ENCODE measurements at regions not wholly inside any gene's neighbourhood (a gene's known extent, or its start where the extent isn't known, plus 50 kb on each side); places are given as distances from the start of the nearest gene placed in this dataset.
"Not testable (repeated sequence)": the region's sequence is repeated elsewhere in the genome, so short reads cannot be mapped to it uniquely, and the experiment has no call there.

DNA sequence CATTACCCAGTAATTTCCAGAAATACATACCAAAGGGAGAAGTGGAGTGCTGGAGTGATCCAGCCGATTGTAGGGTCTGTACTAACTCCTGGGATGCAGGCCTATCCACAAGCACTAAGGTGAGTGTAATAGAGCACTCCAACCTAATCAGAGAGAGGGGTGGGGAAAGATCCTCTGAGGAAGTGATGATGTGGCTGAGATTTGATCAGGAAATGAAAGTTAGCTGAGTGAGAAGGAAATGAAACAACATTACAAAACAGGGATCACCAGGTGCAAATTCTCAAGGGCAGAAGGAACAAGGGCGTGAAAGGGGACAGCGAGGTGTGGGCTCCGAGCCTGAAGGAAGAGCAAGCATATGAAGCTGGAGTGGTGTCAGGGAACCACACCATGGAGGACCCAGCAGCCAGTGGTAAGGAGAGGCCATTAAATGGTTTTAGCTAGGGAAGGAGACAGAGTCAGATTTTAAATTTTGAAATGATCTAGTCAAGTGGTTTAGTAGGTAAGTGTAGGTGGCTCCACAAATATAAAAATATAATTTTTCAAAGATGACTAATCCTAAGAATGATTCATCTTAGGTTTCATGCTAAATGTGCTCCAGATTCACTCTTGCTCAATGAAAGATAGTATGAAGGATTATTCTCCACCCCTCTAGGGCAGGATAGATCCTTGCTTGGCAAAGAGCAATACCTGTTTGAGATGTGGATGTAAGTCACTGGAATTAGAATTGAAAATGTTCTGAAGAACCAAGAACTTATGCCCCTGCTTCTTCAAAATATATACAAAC is 348.7 kb downstream of the TBL1XR1 start:
- H3K27ac Mint-ChIP-seq = no peak overlapping the region
- no peaks in the 10 kb centered on the region for H3K9me3 Mint-ChIP-seq
- no peak overlapping the region for H3K4me3 Mint-ChIP-seq
- CTCF ChIA-PET = interaction anchor here (1.1 to 1.2 kb wide), 2 partner anchors 24 to 26 kb away, joined by 3 read pairs; no protein-coding TSS in a partner anchor
- POLR2A ChIA-PET = no interaction called here
- H3K27me3 Mint-ChIP-seq = no peaks in the 10 kb centered on the region
- no peaks in the 10 kb centered on the region for H3K36me3 Mint-ChIP-seq (ENCODE audit: low read depth)
- no peaks in the 10 kb centered on the region for H3K4me1 Mint-ChIP-seq
- no peak for DNase-seq

DNA sequence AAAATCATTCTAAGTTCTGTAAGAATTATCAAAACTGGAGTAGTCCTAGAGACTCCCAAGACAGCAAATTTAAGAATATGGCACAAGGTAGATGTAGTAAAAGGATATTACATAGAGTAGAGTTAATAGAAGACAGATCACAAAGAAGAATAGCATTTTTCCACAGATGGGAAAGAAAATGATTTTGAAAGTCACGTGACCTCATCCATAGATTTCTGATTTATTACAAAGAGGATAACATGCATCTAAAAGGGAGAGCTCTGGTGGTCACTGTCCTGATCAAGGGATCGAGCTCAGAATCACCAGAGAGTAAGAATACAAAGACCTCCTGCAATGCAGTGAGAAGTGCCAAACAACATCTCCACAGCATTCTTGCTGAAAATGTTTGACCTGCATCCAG is 354.4 kb downstream of the TBL1XR1 start:
- no peak overlapping the region for H3K27ac Mint-ChIP-seq
- no peak for DNase-seq
- no peaks in the 10 kb centered on the region for H3K36me3 Mint-ChIP-seq (ENCODE audit: low read depth)
- H3K4me3 Mint-ChIP-seq = no peak overlapping the region
- H3K9me3 Mint-ChIP-seq = no peaks in the 10 kb centered on the region
- no peaks in the 10 kb centered on the region for H3K27me3 Mint-ChIP-seq
- POLR2A ChIA-PET = no interaction called here
- CTCF ChIA-PET = no interaction called here
- H3K4me1 Mint-ChIP-seq = no peaks in the 10 kb centered on the region

DNA sequence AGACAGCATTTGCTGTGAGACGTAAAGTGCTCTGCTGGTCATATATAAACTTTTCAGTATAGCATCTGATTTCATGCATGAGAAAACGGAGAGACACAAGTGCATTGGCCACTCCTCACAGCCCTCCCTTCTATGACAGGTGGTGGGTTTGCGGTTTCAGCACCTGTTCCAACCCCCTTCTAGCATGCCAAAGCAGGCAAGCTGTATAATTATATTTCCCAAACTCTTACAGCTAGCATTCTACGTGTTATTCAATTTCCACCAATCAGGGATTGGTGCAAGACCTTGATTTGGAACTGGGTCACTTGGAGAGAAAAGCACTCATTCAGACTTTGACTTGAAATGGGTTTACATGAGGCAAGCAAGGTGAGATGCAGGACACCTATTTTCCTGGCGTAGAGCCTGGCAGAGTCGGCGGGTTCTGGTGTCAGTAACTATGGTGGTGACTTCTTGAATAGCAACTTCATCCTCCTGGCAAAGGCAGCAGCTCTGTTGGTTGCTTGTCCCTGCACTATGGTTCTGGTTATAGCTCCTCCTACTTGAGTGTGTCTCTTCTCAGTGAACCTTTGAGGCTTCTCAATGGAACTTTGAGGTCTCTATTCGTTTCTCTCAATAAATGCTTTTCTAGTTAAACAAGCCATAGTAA is 356.5 kb downstream of the TBL1XR1 start:
- POLR2A ChIA-PET = no interaction called here
- Mint-ChIP-seq H3K9me3 (no peaks in the 10 kb centered on the region), H3K4me1 (no peaks in the 10 kb centered on the region), H3K4me3 (no peak overlapping the region), H3K27me3 (no peaks in the 10 kb centered on the region), H3K27ac (no peak overlapping the region), H3K36me3 (ENCODE audit: low read depth) (no peaks in the 10 kb centered on the region)
- CTCF ChIA-PET = no interaction called here
- DNase-seq = no peak

DNA sequence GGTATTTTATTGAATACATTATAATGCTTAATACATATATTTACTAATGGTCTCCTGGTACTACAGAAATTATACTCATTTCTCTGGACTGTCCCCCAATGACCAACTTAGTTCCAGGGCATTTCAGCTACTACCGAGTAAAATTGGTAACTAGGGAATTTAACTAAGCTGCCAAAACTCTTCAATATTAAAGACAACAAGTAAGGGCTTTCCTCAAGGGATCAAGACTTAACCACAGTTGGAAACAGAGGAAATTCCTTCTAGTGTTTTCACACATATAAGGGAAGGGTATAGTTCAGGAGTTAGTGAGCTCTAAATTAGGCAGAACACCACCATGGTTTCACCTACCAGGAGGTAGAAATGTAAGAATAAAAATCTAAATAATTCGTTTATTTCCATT is 357.4 kb downstream of the TBL1XR1 start:
- Mint-ChIP-seq H3K36me3 (ENCODE audit: low read depth) (no peaks in the 10 kb centered on the region), H3K27me3 (peaks cover 2% of the 10 kb centered on the region), H3K27ac (no peak overlapping the region), H3K4me3 (no peak overlapping the region), H3K9me3 (no peaks in the 10 kb centered on the region), H3K4me1 (no peaks in the 10 kb centered on the region)
- DNase-seq = no peak
- ChIA-PET CTCF (no interaction called here), POLR2A (no interaction called here)

DNA sequence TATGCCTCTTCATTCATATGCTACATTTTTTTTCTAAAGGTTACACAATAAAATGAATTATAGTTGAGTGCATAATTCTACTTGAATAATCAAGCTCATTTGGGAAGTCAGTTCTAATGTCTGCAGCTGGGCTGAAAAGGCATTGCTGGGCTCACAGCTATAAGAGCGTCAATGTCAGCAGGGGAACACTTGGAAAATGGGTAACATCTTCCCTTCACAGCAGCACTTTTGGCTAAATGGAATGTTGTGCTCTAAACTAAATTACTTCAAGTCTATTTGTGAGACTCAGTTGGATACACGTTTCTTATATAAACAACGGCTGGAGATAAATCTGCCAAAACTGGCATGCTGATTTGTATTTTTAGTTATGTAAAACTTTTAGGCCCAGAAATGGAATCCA is 357.8 kb downstream of the TBL1XR1 start:
- no peaks in the 10 kb centered on the region for H3K36me3 Mint-ChIP-seq (ENCODE audit: low read depth)
- H3K9me3 Mint-ChIP-seq = no peaks in the 10 kb centered on the region
- ChIA-PET POLR2A (no interaction called here), CTCF (no interaction called here)
- H3K27ac Mint-ChIP-seq = no peak overlapping the region
- peaks cover 2% of the 10 kb centered on the region for H3K27me3 Mint-ChIP-seq
- H3K4me3 Mint-ChIP-seq = no peak overlapping the region
- DNase-seq = no peak
- H3K4me1 Mint-ChIP-seq = no peaks in the 10 kb centered on the region

DNA sequence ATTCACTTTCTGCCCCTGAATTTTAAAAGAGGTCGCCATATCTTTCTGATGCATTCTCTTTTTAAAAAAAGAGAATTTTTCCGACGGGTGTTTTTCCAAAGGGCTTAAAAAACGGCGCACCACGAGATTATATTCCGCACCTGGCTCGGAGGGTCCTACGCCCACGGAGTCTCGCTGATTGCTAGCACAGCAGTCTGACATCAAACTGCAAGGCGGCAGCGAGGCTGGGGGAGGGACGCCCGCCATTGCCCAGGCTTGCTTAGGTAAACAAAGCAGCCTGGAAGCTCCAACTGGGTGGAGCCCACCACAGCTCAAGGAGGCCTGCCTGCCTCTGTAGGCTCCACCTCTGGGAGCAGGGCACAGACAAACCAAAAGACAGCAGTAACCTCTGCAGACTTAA is 370.0 kb downstream of the TBL1XR1 start:
- H3K4me3 Mint-ChIP-seq; CTCF ChIA-PET; H3K4me1 Mint-ChIP-seq; H3K27ac Mint-ChIP-seq; H3K27me3 Mint-ChIP-seq; DNase-seq; H3K9me3 Mint-ChIP-seq; H3K36me3 Mint-ChIP-seq (ENCODE audit: low read depth); POLR2A ChIA-PET: not testable (repeated sequence)

DNA sequence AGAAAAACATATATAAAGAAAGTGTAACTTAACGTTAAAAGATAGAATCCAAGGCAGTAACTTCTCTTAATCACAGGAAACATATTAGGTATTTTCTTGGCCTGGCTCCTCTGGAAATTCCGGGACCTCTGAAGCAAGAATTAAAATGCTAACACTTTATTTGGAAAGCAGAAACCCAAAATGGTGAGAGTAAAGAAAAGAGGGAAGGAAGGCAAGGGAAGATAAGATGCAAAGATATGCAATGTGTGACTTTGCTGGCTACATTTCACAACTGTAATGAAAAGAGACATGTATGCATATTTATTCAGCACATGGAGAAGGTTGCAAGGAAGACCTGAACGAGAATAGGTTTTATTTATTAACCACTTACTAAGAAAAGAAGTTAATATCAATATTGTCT is 372.5 kb downstream of the TBL1XR1 start:
- Mint-ChIP-seq H3K27ac (no peak overlapping the region), H3K4me3 (no peak overlapping the region), H3K36me3 (ENCODE audit: low read depth) (no peaks in the 10 kb centered on the region), H3K4me1 (no peaks in the 10 kb centered on the region), H3K27me3 (no peaks in the 10 kb centered on the region), H3K9me3 (no peaks in the 10 kb centered on the region)
- ChIA-PET CTCF (no interaction called here), POLR2A (no interaction called here)
- no peak for DNase-seq

DNA sequence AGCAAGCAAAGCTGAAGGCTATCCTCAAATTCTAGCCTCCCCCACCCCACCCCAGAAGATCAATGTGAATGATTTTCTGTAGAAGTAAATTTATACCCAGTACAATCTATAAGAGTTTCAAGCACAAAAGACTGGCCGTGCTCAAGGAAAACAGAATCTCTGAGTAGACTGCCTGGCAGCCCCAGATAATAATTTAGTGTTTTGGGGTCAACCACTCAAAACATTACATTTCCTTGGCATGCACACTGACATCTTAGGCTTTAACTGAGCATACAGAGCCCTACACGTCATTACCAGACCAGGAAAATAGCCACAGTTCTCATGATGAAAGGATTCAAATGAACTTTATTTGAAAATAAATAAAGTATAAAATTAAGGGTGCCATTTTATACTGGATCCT is 376.5 kb downstream of the TBL1XR1 start:
- Mint-ChIP-seq H3K27me3 (no peaks in the 10 kb centered on the region), H3K4me3 (no peak overlapping the region), H3K4me1 (no peaks in the 10 kb centered on the region), H3K9me3 (no peaks in the 10 kb centered on the region), H3K27ac (no peak overlapping the region), H3K36me3 (ENCODE audit: low read depth) (no peaks in the 10 kb centered on the region)
- DNase-seq = no peak
- ChIA-PET CTCF (no interaction called here), POLR2A (no interaction called here)

DNA sequence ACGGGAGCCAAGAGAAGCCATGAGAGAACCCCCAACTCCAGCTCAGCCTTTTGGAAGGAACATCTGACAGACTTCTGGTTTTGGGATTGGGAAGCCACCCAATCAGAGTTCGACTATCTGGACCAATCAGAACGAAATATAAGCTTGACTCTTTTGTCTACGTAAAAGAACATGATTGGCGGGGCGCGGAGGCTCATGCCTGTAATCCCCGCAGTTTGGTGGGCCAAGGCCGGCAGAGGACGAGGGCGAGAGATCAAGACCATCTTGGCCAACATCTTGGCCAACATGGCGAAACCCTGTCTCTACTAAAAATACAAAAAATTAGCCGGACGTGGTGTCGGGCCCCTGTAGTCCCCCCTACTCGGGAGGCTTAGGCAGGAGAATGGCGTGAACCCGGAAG is 380.3 kb downstream of the TBL1XR1 start:
- Mint-ChIP-seq H3K27ac (no peak overlapping the region), H3K9me3 (no peaks in the 10 kb centered on the region), H3K4me1 (no peaks in the 10 kb centered on the region), H3K36me3 (ENCODE audit: low read depth) (no peaks in the 10 kb centered on the region), H3K4me3 (no peak overlapping the region), H3K27me3 (no peaks in the 10 kb centered on the region)
- ChIA-PET POLR2A (no interaction called here), CTCF (interaction anchor here (1.5 kb wide), 1 partner anchor 11 kb away, joined by 4 read pairs; no protein-coding TSS in a partner anchor)
- DNase-seq = no peak

DNA sequence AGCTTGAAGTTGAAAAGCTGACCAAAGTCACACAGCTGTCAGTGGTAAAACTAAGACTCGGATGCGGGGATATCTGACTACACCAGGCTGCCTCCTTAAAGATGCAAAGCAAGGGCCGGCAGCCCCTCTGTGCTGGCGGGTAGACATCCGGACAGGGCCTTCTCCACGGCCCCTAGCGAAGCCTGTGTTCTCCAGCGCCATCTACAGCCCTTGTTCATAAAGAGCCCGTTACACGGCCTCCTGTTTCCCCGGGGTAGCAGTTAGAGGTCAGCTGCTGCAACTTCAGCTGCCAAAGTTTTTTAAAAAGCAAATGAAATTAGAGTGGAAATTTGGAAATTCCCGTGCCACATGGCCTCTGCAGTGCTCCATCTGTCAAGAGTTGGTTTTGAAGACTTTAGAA is 383.0 kb downstream of the TBL1XR1 start:
- H3K4me1 Mint-ChIP-seq = no peaks in the 10 kb centered on the region
- ChIA-PET POLR2A (no interaction called here), CTCF (no interaction called here)
- H3K27me3 Mint-ChIP-seq = peaks cover 3% of the 10 kb centered on the region
- H3K9me3 Mint-ChIP-seq = no peaks in the 10 kb centered on the region
- H3K4me3 Mint-ChIP-seq = no peak overlapping the region
- no peak overlapping the region for H3K27ac Mint-ChIP-seq
- peak; percentile 9 for DNase-seq
- H3K36me3 Mint-ChIP-seq (ENCODE audit: low read depth) = no peaks in the 10 kb centered on the region

DNA sequence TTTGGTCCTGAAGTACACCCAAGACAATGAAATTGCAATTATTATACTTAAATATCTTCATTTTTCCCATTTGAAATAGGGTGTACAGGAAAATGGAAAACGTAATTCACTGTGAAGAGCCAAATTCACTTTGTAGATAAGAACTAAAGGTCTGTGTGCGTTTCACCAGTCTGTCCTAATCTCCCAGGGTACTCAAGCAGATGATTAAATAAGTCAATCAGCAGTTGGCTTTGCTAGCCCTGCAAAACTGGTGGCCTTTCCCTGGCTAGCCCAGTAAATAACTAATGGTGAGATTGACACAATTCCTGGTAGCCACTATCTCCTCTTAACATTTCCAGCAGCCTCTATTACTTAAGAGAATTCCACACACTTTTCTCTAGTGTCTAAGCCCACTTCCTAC is 389.3 kb downstream of the TBL1XR1 start:
- CTCF ChIA-PET = no interaction called here
- H3K27me3 Mint-ChIP-seq = peaks cover 3% of the 10 kb centered on the region
- no peaks in the 10 kb centered on the region for H3K9me3 Mint-ChIP-seq
- no peak overlapping the region for H3K4me3 Mint-ChIP-seq
- DNase-seq = no peak
- H3K27ac Mint-ChIP-seq = no peak overlapping the region
- H3K36me3 Mint-ChIP-seq (ENCODE audit: low read depth) = no peaks in the 10 kb centered on the region
- no peaks in the 10 kb centered on the region for H3K4me1 Mint-ChIP-seq
- POLR2A ChIA-PET = no interaction called here

DNA sequence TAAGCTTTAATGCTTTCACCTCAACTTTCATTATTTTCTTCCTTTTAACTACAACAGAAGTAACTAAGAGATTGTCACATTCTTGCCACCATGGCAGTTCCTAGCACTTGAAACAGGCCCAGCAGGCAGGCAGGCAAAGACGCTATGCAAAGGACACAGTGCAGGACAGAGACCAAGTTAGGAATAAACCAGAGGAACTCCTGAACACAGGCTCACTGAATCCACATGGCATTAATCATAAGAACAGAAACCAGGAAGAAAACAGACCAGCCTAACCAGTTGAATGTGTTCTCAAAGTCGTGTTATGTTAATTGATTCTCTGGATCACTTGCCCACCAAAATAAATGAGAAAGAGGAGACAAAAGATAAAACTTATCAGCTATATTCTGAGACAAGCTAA is 397.6 kb downstream of the TBL1XR1 start:
- ChIA-PET CTCF (no interaction called here), POLR2A (no interaction called here)

DNA sequence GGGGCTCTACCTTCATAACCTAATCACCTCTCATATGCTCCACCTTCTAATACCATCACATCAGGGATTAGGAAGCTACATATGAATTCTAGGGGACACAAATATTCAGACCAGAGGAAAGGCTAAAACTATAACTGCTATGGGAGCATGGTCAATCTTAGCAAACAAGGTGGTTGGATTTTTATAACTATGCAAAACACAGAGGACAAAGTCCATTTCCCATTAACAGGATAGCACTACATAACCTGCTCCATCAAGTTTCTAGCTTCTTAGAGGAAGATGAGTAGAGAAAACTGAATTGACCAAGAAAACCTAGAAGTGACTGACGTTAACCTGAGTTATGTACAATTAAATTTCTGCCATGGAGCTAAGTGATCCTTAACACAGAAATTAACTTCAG is 398.6 kb downstream of the TBL1XR1 start:
- ChIA-PET CTCF (no interaction called here), POLR2A (no interaction called here)
- Mint-ChIP-seq H3K4me3 (no peak overlapping the region), H3K9me3 (no peaks in the 10 kb centered on the region), H3K27ac (no peak overlapping the region), H3K4me1 (no peaks in the 10 kb centered on the region), H3K36me3 (ENCODE audit: low read depth) (no peaks in the 10 kb centered on the region), H3K27me3 (peaks cover 4% of the 10 kb centered on the region)
- DNase-seq = no peak

More for the DNA sequence above, 397.6 kb downstream of the TBL1XR1 start:
- peaks cover 4% of the 10 kb centered on the region for H3K27me3 Mint-ChIP-seq
- H3K36me3 Mint-ChIP-seq (ENCODE audit: low read depth) = no peaks in the 10 kb centered on the region
- no peak for DNase-seq
- H3K27ac Mint-ChIP-seq = no peak overlapping the region
- H3K4me1 Mint-ChIP-seq = no peaks in the 10 kb centered on the region
- no peak overlapping the region for H3K4me3 Mint-ChIP-seq
- no peaks in the 10 kb centered on the region for H3K9me3 Mint-ChIP-seq

DNA sequence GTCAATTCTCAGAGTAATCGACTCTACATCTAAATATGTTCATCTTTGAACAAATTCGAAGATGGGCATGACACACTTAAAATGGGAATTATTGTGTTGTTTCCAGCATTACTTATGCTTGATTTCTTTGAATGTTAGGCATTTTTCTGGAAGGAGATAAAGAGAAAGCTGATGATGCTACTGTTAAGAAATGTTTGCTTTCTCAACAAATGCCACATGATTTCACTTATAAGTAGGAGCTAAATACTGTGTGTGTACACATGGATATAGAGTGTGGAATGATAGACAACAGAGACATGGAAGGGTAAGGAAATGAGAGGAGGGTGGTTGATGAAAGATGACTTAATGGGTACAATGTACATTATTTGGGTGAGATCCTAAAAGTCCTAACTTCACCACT is 400.9 kb downstream of the TBL1XR1 start:
- H3K27me3 Mint-ChIP-seq = peaks cover 4% of the 10 kb centered on the region
- POLR2A ChIA-PET = no interaction called here
- H3K4me1 Mint-ChIP-seq = no peaks in the 10 kb centered on the region
- H3K36me3 Mint-ChIP-seq (ENCODE audit: low read depth) = no peaks in the 10 kb centered on the region
- DNase-seq = no peak
- H3K27ac Mint-ChIP-seq = no peak overlapping the region
- H3K9me3 Mint-ChIP-seq = no peaks in the 10 kb centered on the region
- CTCF ChIA-PET = no interaction called here
- H3K4me3 Mint-ChIP-seq = no peak overlapping the region
